ENCODE measurements at regions not wholly inside any gene's neighbourhood (a gene's known extent, or its start where the extent isn't known, plus 50 kb on each side); places are given as distances from the start of the nearest gene placed in this dataset.

GRCh38 chr17:12242345-12242954 lies 221.8 kb downstream of the MAP2K4 start:
- 47% methylated on average over 9 of the region's 9 CpGs for WGBS
- no peaks in the 10 kb centered on the region for H3K4me1 ChIP-seq (replicated peaks)
- H3K4me3 ChIP-seq, result no peak overlapping the region
- no peaks in the 10 kb centered on the region for H3K9me3 ChIP-seq
- no peaks in the 10 kb centered on the region for H3K27me3 ChIP-seq (replicated peaks; ENCODE audit: insufficient read depth)
- H3K36me3 ChIP-seq, result no peaks in the 10 kb centered on the region
- TF ChIP-seq POLR2A (IDR thresholded peaks at IDR 0.05) (no peak), CTCF (IDR thresholded peaks at IDR 0.05) (no peak), POLR2AphosphoS5 (IDR thresholded peaks at IDR 0.05) (peak; percentile 8)
- intact Hi-C loops (cut with DNase I), result no loop called here
- peak; percentile 5 for DNase-seq (ENCODE audit: low spot score)
- no peak overlapping the region for H3K27ac ChIP-seq

GRCh38 chr17:12247761-12248160 lies 227.1 kb downstream of the MAP2K4 start:
- WGBS, result 52% methylated on average over 2 of the region's 2 CpGs
- intact Hi-C loops (cut with DNase I), result no loop called here
- no peak overlapping the region for H3K4me3 ChIP-seq
- no peak overlapping the region for H3K27ac ChIP-seq
- no peaks in the 10 kb centered on the region for H3K9me3 ChIP-seq
- H3K27me3 ChIP-seq (replicated peaks; ENCODE audit: insufficient read depth), result no peaks in the 10 kb centered on the region
- H3K4me1 ChIP-seq (replicated peaks), result no peaks in the 10 kb centered on the region
- H3K36me3 ChIP-seq, result no peaks in the 10 kb centered on the region
- no peak for DNase-seq (ENCODE audit: low spot score)
- TF ChIP-seq POLR2AphosphoS5 (IDR thresholded peaks at IDR 0.05), result no peak
- TF ChIP-seq CTCF (IDR thresholded peaks at IDR 0.05), result no peak

GRCh38 chr17:12250973-12251372 lies 230.3 kb downstream of the MAP2K4 start:
- intact Hi-C loops (cut with DNase I), result loop anchor here (10.0 kb wide), 1 partner anchor 294 kb away; no protein-coding TSS in a partner anchor

GRCh38 chr17:12252462-12252861 lies 231.8 kb downstream of the MAP2K4 start:
- Histone ChIP-seq H3K4me3 (no peak overlapping the region), H3K27ac (no peak overlapping the region), H3K9me3 (no peaks in the 10 kb centered on the region), H3K36me3 (no peaks in the 10 kb centered on the region), H3K27me3 (replicated peaks; ENCODE audit: insufficient read depth) (no peaks in the 10 kb centered on the region), H3K4me1 (replicated peaks) (no peaks in the 10 kb centered on the region)
- 32% methylated on average over 6 of the region's 6 CpGs for WGBS
- intact Hi-C loops (cut with DNase I), result loop anchor here (10.0 kb wide), 1 partner anchor 292 kb away; no protein-coding TSS in a partner anchor
- TF ChIP-seq POLR2AphosphoS5 (IDR thresholded peaks at IDR 0.05) (no peak), POLR2A (IDR thresholded peaks at IDR 0.05) (no peak), CTCF (IDR thresholded peaks at IDR 0.05) (no peak)
- DNase-seq (ENCODE audit: low spot score), result no peak

More at GRCh38 chr17:12250973-12251372, 230.3 kb downstream of the MAP2K4 start:
- Histone ChIP-seq H3K4me1 (replicated peaks) (no peaks in the 10 kb centered on the region), H3K27me3 (replicated peaks; ENCODE audit: insufficient read depth) (no peaks in the 10 kb centered on the region), H3K27ac (no peak overlapping the region), H3K4me3 (no peak overlapping the region), H3K9me3 (no peaks in the 10 kb centered on the region), H3K36me3 (no peaks in the 10 kb centered on the region)
- TF ChIP-seq POLR2A (IDR thresholded peaks at IDR 0.05), result no peak
- no peak for TF ChIP-seq POLR2AphosphoS5 (IDR thresholded peaks at IDR 0.05)
- no peak for TF ChIP-seq CTCF (IDR thresholded peaks at IDR 0.05)
- DNase-seq (ENCODE audit: low spot score), result no peak
- WGBS, result 92% methylated on average over 4 of the region's 4 CpGs

GRCh38 chr17:12254460-12254859 lies 233.8 kb downstream of the MAP2K4 start:
- no peaks in the 10 kb centered on the region for H3K4me1 ChIP-seq (replicated peaks)
- no peaks in the 10 kb centered on the region for H3K9me3 ChIP-seq
- intact Hi-C loops (cut with DNase I), result loop anchor here (10.0 kb wide), 1 partner anchor 290 kb away; no protein-coding TSS in a partner anchor
- no peaks in the 10 kb centered on the region for H3K36me3 ChIP-seq
- WGBS, result 95% methylated on average over 9 of the region's 9 CpGs
- no peak overlapping the region for H3K27ac ChIP-seq
- H3K27me3 ChIP-seq (replicated peaks; ENCODE audit: insufficient read depth), result no peaks in the 10 kb centered on the region
- no peak overlapping the region for H3K4me3 ChIP-seq
- TF ChIP-seq POLR2A (IDR thresholded peaks at IDR 0.05), result no peak
- TF ChIP-seq CTCF (IDR thresholded peaks at IDR 0.05), result no peak
- TF ChIP-seq POLR2AphosphoS5 (IDR thresholded peaks at IDR 0.05), result no peak
- no peak for DNase-seq (ENCODE audit: low spot score)

All from prostate gland (tissue), 2 donors.